H9 (cell line): ENCODE measurements at regions not wholly inside any gene's neighbourhood (a gene's known extent, or its start where the extent isn't known, plus 50 kb on each side); places are given as distances from the start of the nearest gene placed in this dataset.

Source experiments
- DNase-seq: peaks from one replicate; pipeline ENCODE4 v3.0.0-alpha.2; 2017
- H2AFZ ChIP-seq: one replicate; pipeline ENCODE4 v1.6.1; 2013; ENCODE audit warnings: mild to moderate bottlenecking, low read length, control low read depth, moderate library complexity
- H2AK5ac ChIP-seq: 2 replicates; pipeline ENCODE4 v1.6.1; 2013; ENCODE audit warnings: low read length, control low read depth, mixed read lengths; ENCODE audit not compliant: insufficient read length
- H2BK120ac ChIP-seq: one replicate; pipeline ENCODE4 v1.6.1; 2013; ENCODE audit warnings: low read depth, mild to moderate bottlenecking, low read length, control low read depth, inconsistent platforms; ENCODE audit not compliant: poor library complexity, severe bottlenecking
- H2BK12ac ChIP-seq: 2 replicates; pipeline ENCODE4 v1.6.1; 2013; ENCODE audit warnings: low read length, control low read depth, mixed read lengths, low read depth; ENCODE audit not compliant: insufficient read length
- H2BK15ac ChIP-seq: 2 replicates; pipeline ENCODE4 v1.6.1; 2013; ENCODE audit warnings: low read depth, low read length, control low read depth
- H2BK20ac ChIP-seq: one replicate; pipeline ENCODE4 v1.6.1; 2013; ENCODE audit warnings: low read depth, mild to moderate bottlenecking, low read length, control low read depth, inconsistent platforms; ENCODE audit not compliant: poor library complexity, severe bottlenecking
- H2BK5ac ChIP-seq: 2 replicates; pipeline ENCODE4 v1.6.1; 2013; ENCODE audit warnings: low read length, control low read depth, mixed read lengths; ENCODE audit not compliant: insufficient read length
- H3K14ac ChIP-seq: 2 replicates; pipeline ENCODE4 v1.6.1; 2013; ENCODE audit warnings: low read length, control low read depth; ENCODE audit not compliant: insufficient read depth
- H3K18ac ChIP-seq: 2 replicates; pipeline ENCODE4 v1.6.1; 2013; ENCODE audit warnings: low read depth, mild to moderate bottlenecking, mixed read lengths, low read length, control low read depth; ENCODE audit not compliant: insufficient read length
- H3K23ac ChIP-seq: 2 replicates; pipeline ENCODE4 v1.6.1; 2013; ENCODE audit warnings: low read length, control low read depth, mixed read lengths, low read depth; ENCODE audit not compliant: insufficient read length
- H3K23me2 ChIP-seq: 2 replicates; pipeline ENCODE4 v1.6.1; 2013; ENCODE audit warnings: low read depth, mild to moderate bottlenecking, mixed read lengths, low read length, control low read depth; ENCODE audit not compliant: insufficient read length, poor library complexity, severe bottlenecking
- H3K27ac ChIP-seq: 2 replicates; pipeline ENCODE4 v1.5.1; 2013; ENCODE audit warnings: low read length, control low read depth, mixed read lengths, low read depth; ENCODE audit not compliant: insufficient read length
- H3K27me3 ChIP-seq: 2 replicates; pipeline ENCODE4 v1.6.1; 2013; ENCODE audit warnings: low read length, control low read depth, inconsistent platforms; ENCODE audit not compliant: insufficient read depth
- H3K4ac ChIP-seq: 2 replicates; pipeline ENCODE4 v1.6.1; 2013; ENCODE audit warnings: low read depth, mild to moderate bottlenecking, control low read depth, inconsistent platforms, low read length, moderate library complexity
- H3K4me1 ChIP-seq: 2 replicates; pipeline ENCODE4 v1.6.1; 2013; ENCODE audit warnings: low read length, control low read depth, inconsistent platforms; ENCODE audit not compliant: insufficient read depth
- H3K4me2 ChIP-seq: 2 replicates; pipeline ENCODE4 v1.6.1; 2013; ENCODE audit warnings: low read length, control low read depth, mixed read lengths; ENCODE audit not compliant: insufficient read length, insufficient read depth
- H3K56ac ChIP-seq: 2 replicates; pipeline ENCODE4 v1.6.1; 2013; ENCODE audit warnings: low read depth, mild to moderate bottlenecking, mixed read lengths, low read length, control low read depth; ENCODE audit not compliant: insufficient read length
- H3K79me1 ChIP-seq: 2 replicates; pipeline ENCODE4 v1.6.1; 2013; ENCODE audit warnings: low read depth, mild to moderate bottlenecking, moderate library complexity, low read length, control low read depth, inconsistent platforms; ENCODE audit not compliant: insufficient read depth, poor library complexity, severe bottlenecking
- H3K79me2 ChIP-seq: 2 replicates; pipeline ENCODE4 v1.6.1; 2013; ENCODE audit warnings: low read length, control low read depth, inconsistent platforms; ENCODE audit not compliant: insufficient read depth
- H3K9ac ChIP-seq: 2 replicates; pipeline ENCODE4 v1.6.1; 2013; ENCODE audit warnings: low read length, control low read depth, mixed read lengths; ENCODE audit not compliant: insufficient read length; ENCODE audit errors: extremely low read depth
- H3K9me3 ChIP-seq: one replicate; pipeline ENCODE4 v1.6.1; 2013; ENCODE audit warnings: low read depth, low read length, inconsistent platforms; ENCODE audit not compliant: control insufficient read depth
- H3T11ph ChIP-seq: one replicate; pipeline ENCODE4 v1.6.1; 2013; ENCODE audit warnings: mild to moderate bottlenecking, low read length, control low read depth, inconsistent platforms
- H4K20me1 ChIP-seq: one replicate; pipeline ENCODE4 v1.6.1; 2013; ENCODE audit not compliant: control insufficient read depth, insufficient read length, insufficient read depth
- H4K5ac ChIP-seq: 2 replicates; pipeline ENCODE4 v1.6.1; 2013; ENCODE audit warnings: low read depth, mild to moderate bottlenecking, mixed read lengths, low read length, control low read depth; ENCODE audit not compliant: insufficient read length
- H4K8ac ChIP-seq: replicated peaks from 2 replicates; pipeline ENCODE4 v1.6.1; 2013; ENCODE audit warnings: low read length, control low read depth, mixed read lengths, low read depth; ENCODE audit not compliant: insufficient read length
- H4K91ac ChIP-seq: 2 replicates; pipeline ENCODE4 v1.6.1; 2013; ENCODE audit warnings: low read depth, mild to moderate bottlenecking, moderate library complexity, mixed read lengths, low read length, control low read depth; ENCODE audit not compliant: insufficient read length
- H3K27ac Mint-ChIP-seq, 3 experiments: 2 replicates in 2 of 3; 3 replicates in 1 of 3; pipeline ENCODE4 v1.8.0; 2020 to 2021; ENCODE audit warnings: mixed read lengths in 3 of 3, mild to moderate bottlenecking in 1 of 3, moderate library complexity in 1 of 3
- H3K27me3 Mint-ChIP-seq: 2 replicates; pipeline ENCODE4 v1.8.0; 2021; ENCODE audit warnings: low read depth, mild to moderate bottlenecking, moderate library complexity, mixed read lengths
- H3K36me3 Mint-ChIP-seq, 3 experiments: 2 replicates in 2 of 3; 3 replicates in 1 of 3; pipeline ENCODE4 v1.8.0; 2020 to 2021; ENCODE audit warnings: low read depth in 3 of 3, mixed read lengths in 3 of 3; ENCODE audit not compliant: insufficient read depth in 1 of 3
- H3K4me1 Mint-ChIP-seq, 2 experiments: 2 replicates each; pipeline ENCODE4 v1.8.0; 2020; ENCODE audit warnings: mixed read lengths in 2 of 2
- H3K4me3 Mint-ChIP-seq, 2 experiments: 2 replicates in 1 of 2; 3 replicates in 1 of 2; pipeline ENCODE4 v1.8.0; 2020 to 2021; ENCODE audit warnings: mild to moderate bottlenecking in 2 of 2, mixed read lengths in 2 of 2, moderate library complexity in 1 of 2
- H3K9me3 Mint-ChIP-seq, 2 experiments: 2 replicates in 1 of 2; 3 replicates in 1 of 2; pipeline ENCODE4 v1.8.0; 2020; ENCODE audit warnings: mild to moderate bottlenecking in 2 of 2, mixed read lengths in 2 of 2, moderate library complexity in 1 of 2
- CTCF ChIP-seq: fragments of 200-600 bp; sonication (generic); conservative IDR thresholded peaks from 3 replicates; pipeline ENCODE4 v1.8.0; 2021; ENCODE audit warnings: antibody characterized with exemption, mild to moderate bottlenecking
- WGBS: extraction: QIAGEN DNeasy Blood & Tissue Kit; methylation state at CpG from one replicate; pipeline ENCODE4 v1.1.7; 2013; ENCODE audit warnings: missing lambda C conversion rate, low lambda C conversion rate, mixed read lengths; ENCODE audit not compliant: insufficient read length; ENCODE audit errors: extremely low coverage; 5-methylcytosine and 5-hydroxymethylcytosine counted together

- no peak overlapping the region for H3K9ac ChIP-seq
- H3K18ac ChIP-seq, result no peak overlapping the region
- H2BK20ac ChIP-seq, result no peak overlapping the region
- no peak overlapping the region for H3K14ac ChIP-seq
- H3K36me3 Mint-ChIP-seq, result peaks cover 9 to 34% (median 32%) of the 10 kb centered on the region in 3 experiments
- H4K91ac ChIP-seq, result no peak overlapping the region
- DNase-seq, result no peak
- peaks cover 7 to 20% of the 10 kb centered on the region in 2 experiments for H3K4me1 Mint-ChIP-seq
- H3K27ac ChIP-seq, result no peak overlapping the region
- H2BK15ac ChIP-seq, result no peak overlapping the region
- TF ChIP-seq CTCF, result no peak
- no peaks in the 10 kb centered on the region; a peak in 1 of 5 replicates for H3K9me3 Mint-ChIP-seq
- no peak overlapping the region for H2BK5ac ChIP-seq
- H3K56ac ChIP-seq, result no peak overlapping the region
- no peak overlapping the region for H3K23ac ChIP-seq
- H2BK120ac ChIP-seq, result no peak overlapping the region
- H2AK5ac ChIP-seq, result no peak overlapping the region
- no peaks in the 10 kb centered on the region; the same call in 1 of the 2 replicates for H3K79me2 ChIP-seq
- no peak overlapping the region for H3K4me3 Mint-ChIP-seq
- no peaks in the 10 kb centered on the region; the same call in 1 of the 2 replicates for H3K4me1 ChIP-seq
- no peak overlapping the region for H3T11ph ChIP-seq
- no peaks in the 10 kb centered on the region for H3K9me3 ChIP-seq
- no peak overlapping the region for H3K4ac ChIP-seq
- H3K27ac Mint-ChIP-seq, result no peak overlapping the region
- WGBS, result no CpG with 5 or more reads among the region's 5 CpGs
- H3K79me1 ChIP-seq, result no peaks in the 10 kb centered on the region
- no peak overlapping the region for H2BK12ac ChIP-seq
- no peaks in the 10 kb centered on the region for H3K27me3 Mint-ChIP-seq
- no peaks in the 10 kb centered on the region for H3K23me2 ChIP-seq
- no peak overlapping the region for H3K4me2 ChIP-seq
- no peak overlapping the region for H4K5ac ChIP-seq
- H4K20me1 ChIP-seq, result no peaks in the 10 kb centered on the region
- no peak overlapping the region for H4K8ac ChIP-seq
- no peak overlapping the region for H2AFZ ChIP-seq
- no peaks in the 10 kb centered on the region for H3K27me3 ChIP-seq
These were observed 160.8 kb downstream of the CRYBB2 start for GRCh38 chr22:25380122-25380747.
